GM18858 (cell line): ENCODE measurements at regions not wholly inside any gene's neighbourhood (a gene's known extent, or its start where the extent isn't known, plus 50 kb on each side); places are given as distances from the start of the nearest gene placed in this dataset.

ENCODE experiments used
- ATAC-seq: cut with Tn5 transposase; IDR thresholded peaks from one replicate; pipeline ENCODE4 v1.9.1; 2021; ENCODE audit not compliant: unreplicated experiment

- no peak for ATAC-seq
These were observed 58.5 kb downstream of the DLL1 start for GRCh38 chr6:170232186-170233002.

- no peak for ATAC-seq
These were observed 59.3 kb downstream of the DLL1 start for GRCh38 chr6:170231293-170232185.

GRCh38 chr6:170230520-170231292 lies 60.2 kb downstream of the DLL1 start:
- no peak for ATAC-seq

GRCh38 chr6:170229851-170230519 lies 60.9 kb downstream of the DLL1 start:
- no peak for ATAC-seq

- no peak for ATAC-seq
These were observed 61.5 kb downstream of the DLL1 start for GRCh38 chr6:170229396-170229795.

- no peak for ATAC-seq
These were observed 62.0 kb downstream of the DLL1 start for GRCh38 chr6:170228946-170229310.

GRCh38 chr6:170227996-170228945 lies 62.6 kb downstream of the DLL1 start:
- no peak for ATAC-seq

GRCh38 chr6:170227521-170227983 lies 63.3 kb downstream of the DLL1 start:
- no peak for ATAC-seq

GRCh38 chr6:170226647-170227046 lies 64.2 kb downstream of the DLL1 start:
- no peak for ATAC-seq

GRCh38 chr6:170225852-170226417 lies 64.9 kb downstream of the DLL1 start:
- ATAC-seq = no peak

- ATAC-seq = no peak
These were observed 65.9 kb downstream of the DLL1 start for GRCh38 chr6:170224694-170225660.

GRCh38 chr6:170223718-170224693 lies 66.9 kb downstream of the DLL1 start:
- no peak for ATAC-seq

GRCh38 chr6:170222498-170223471 lies 68.1 kb downstream of the DLL1 start:
- no peak for ATAC-seq

- ATAC-seq = no peak
These were observed 69.0 kb downstream of the DLL1 start for GRCh38 chr6:170221753-170222400.

- ATAC-seq = no peak
These were observed 69.7 kb downstream of the DLL1 start for GRCh38 chr6:170221052-170221752.
